Type B pancreatic cell (in vitro differentiated cells): ENCODE measurements at regions not wholly inside any gene's neighbourhood (a gene's known extent, or its start where the extent isn't known, plus 50 kb on each side); places are given as distances from the start of the nearest gene placed in this dataset.

Source experiments
- DNase-seq: peaks from one replicate; pipeline ENCODE4 v3.0.0; 2021; ENCODE audit warnings: mixed read lengths; ENCODE audit not compliant: unreplicated experiment; ENCODE audit errors: extremely low spot score
- H3K27ac Mint-ChIP-seq: 2 replicates; pipeline ENCODE4 v1.8.0; 2021; ENCODE audit warnings: mild to moderate bottlenecking, mixed read lengths
- H3K27me3 Mint-ChIP-seq: 2 replicates; pipeline ENCODE4 v1.8.0; 2021; ENCODE audit warnings: mixed read lengths
- H3K36me3 Mint-ChIP-seq: 2 replicates; pipeline ENCODE4 v1.8.0; 2021; ENCODE audit warnings: mixed read lengths
- H3K4me1 Mint-ChIP-seq: one replicate; pipeline ENCODE4 v1.8.0; 2021; ENCODE audit warnings: mixed read lengths; ENCODE audit not compliant: unreplicated experiment
- H3K4me3 Mint-ChIP-seq: 2 replicates; pipeline ENCODE4 v1.8.0; 2021; ENCODE audit warnings: mild to moderate bottlenecking, mixed read lengths
- H3K9me3 Mint-ChIP-seq: 2 replicates; pipeline ENCODE4 v1.8.0; 2021; ENCODE audit warnings: mixed read lengths
- TF ChIP-seq, protein P1 (sequence below): fragments of 200-600 bp; sonication (generic); conservative IDR thresholded peaks from 2 replicates; pipeline ENCODE4 v1.5.0; 2021; ENCODE audit warnings: antibody characterized with exemption, mild to moderate bottlenecking

DNA sequence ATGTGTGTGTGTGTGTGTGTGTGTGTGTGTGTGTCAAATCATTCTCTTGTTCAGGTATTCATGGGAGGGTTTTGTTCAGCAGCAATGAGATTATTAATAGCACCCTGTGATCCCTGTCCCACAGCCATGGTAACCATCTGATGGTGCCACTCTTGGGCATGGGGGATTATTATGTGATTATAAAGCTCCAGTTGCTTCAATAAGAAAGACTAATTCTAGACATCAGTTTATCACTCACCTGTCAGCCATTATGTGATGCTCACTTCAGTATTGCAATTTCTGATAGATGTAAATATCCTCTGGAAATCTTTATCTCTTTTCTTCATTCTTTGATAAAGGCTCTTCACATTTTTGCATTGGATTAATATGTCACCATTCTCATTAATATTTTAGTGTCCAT is 145.9 kb upstream of the POU1F1 start:
- Mint-ChIP-seq H3K36me3 (no peaks in the 10 kb centered on the region), H3K27me3 (no peaks in the 10 kb centered on the region), H3K27ac (no peak overlapping the region), H3K4me1 (no peaks in the 10 kb centered on the region), H3K9me3 (no peaks in the 10 kb centered on the region), H3K4me3 (no peak overlapping the region)
- DNase-seq, result no peak
- TF ChIP-seq, protein P1, sequence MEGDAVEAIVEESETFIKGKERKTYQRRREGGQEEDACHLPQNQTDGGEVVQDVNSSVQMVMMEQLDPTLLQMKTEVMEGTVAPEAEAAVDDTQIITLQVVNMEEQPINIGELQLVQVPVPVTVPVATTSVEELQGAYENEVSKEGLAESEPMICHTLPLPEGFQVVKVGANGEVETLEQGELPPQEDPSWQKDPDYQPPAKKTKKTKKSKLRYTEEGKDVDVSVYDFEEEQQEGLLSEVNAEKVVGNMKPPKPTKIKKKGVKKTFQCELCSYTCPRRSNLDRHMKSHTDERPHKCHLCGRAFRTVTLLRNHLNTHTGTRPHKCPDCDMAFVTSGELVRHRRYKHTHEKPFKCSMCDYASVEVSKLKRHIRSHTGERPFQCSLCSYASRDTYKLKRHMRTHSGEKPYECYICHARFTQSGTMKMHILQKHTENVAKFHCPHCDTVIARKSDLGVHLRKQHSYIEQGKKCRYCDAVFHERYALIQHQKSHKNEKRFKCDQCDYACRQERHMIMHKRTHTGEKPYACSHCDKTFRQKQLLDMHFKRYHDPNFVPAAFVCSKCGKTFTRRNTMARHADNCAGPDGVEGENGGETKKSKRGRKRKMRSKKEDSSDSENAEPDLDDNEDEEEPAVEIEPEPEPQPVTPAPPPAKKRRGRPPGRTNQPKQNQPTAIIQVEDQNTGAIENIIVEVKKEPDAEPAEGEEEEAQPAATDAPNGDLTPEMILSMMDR, result no peak

- H3K9me3 Mint-ChIP-seq, result no peaks in the 10 kb centered on the region
- H3K4me1 Mint-ChIP-seq, result no peaks in the 10 kb centered on the region
- H3K36me3 Mint-ChIP-seq, result no peaks in the 10 kb centered on the region
- no peak overlapping the region for H3K4me3 Mint-ChIP-seq
- H3K27me3 Mint-ChIP-seq, result no peaks in the 10 kb centered on the region
- DNase-seq, result no peak
- H3K27ac Mint-ChIP-seq, result no peak overlapping the region
- TF ChIP-seq, protein P1, result no peak
Measured at GRCh38 chr3:87420171-87420570, 143.8 kb upstream of the POU1F1 start.

DNA sequence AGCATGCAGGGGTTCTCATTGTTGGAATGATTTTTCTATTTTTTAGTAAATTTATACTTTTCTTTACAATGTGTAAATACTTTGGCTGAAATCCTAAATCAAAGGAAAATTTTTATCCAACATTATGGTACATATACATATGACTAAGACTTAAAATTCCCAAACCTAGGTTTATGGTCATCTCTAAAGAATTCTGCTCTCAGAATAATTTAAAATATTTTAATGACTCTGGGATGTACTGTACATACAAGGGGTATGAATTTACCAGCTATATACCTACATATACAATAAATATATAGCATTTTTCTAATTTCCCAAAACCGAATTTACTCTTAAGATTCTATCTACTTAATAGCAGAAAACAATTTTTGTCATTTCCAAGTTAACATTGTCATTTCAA is 137.9 kb upstream of the POU1F1 start:
- TF ChIP-seq, protein P1, result no peak
- Mint-ChIP-seq H3K27ac (no peak overlapping the region), H3K4me1 (no peaks in the 10 kb centered on the region)

GRCh38 chr3:87413814-87414213 is 137.4 kb upstream of the POU1F1 start:
- Mint-ChIP-seq H3K36me3 (no peaks in the 10 kb centered on the region), H3K27ac (no peak overlapping the region), H3K4me3 (no peak overlapping the region), H3K4me1 (no peaks in the 10 kb centered on the region), H3K9me3 (no peaks in the 10 kb centered on the region), H3K27me3 (no peaks in the 10 kb centered on the region)
- TF ChIP-seq, protein P1, result no peak
- DNase-seq, result no peak

More for the DNA sequence above, 137.9 kb upstream of the POU1F1 start:
- no peak for DNase-seq
- H3K4me3 Mint-ChIP-seq, result no peak overlapping the region
- no peaks in the 10 kb centered on the region for H3K27me3 Mint-ChIP-seq
- H3K9me3 Mint-ChIP-seq, result no peaks in the 10 kb centered on the region
- no peaks in the 10 kb centered on the region for H3K36me3 Mint-ChIP-seq

- TF ChIP-seq, protein P1, result no peak
- no peak overlapping the region for H3K4me3 Mint-ChIP-seq
- no peaks in the 10 kb centered on the region for H3K4me1 Mint-ChIP-seq
- H3K27ac Mint-ChIP-seq, result no peak overlapping the region
- no peaks in the 10 kb centered on the region for H3K9me3 Mint-ChIP-seq
- no peak for DNase-seq
- H3K36me3 Mint-ChIP-seq, result no peaks in the 10 kb centered on the region
- H3K27me3 Mint-ChIP-seq, result no peaks in the 10 kb centered on the region
Measured at GRCh38 chr3:87410110-87410509, 133.7 kb upstream of the POU1F1 start.

GRCh38 chr3:87398168-87398801 is 121.9 kb upstream of the POU1F1 start:
- no peaks in the 10 kb centered on the region for H3K4me1 Mint-ChIP-seq
- no peak overlapping the region for H3K27ac Mint-ChIP-seq
- H3K27me3 Mint-ChIP-seq, result no peaks in the 10 kb centered on the region
- TF ChIP-seq, protein P1, result no peak
- no peaks in the 10 kb centered on the region for H3K36me3 Mint-ChIP-seq
- H3K9me3 Mint-ChIP-seq, result no peaks in the 10 kb centered on the region
- DNase-seq, result no peak
- no peak overlapping the region for H3K4me3 Mint-ChIP-seq
